ENCODE measurements at regions not wholly inside any gene's neighbourhood (a gene's known extent, or its start where the extent isn't known, plus 50 kb on each side); places are given as distances from the start of the nearest gene placed in this dataset.
A peak's percentile ranks its signal among the peaks of the same experiment; 100 is the strongest.

- Histone ChIP-seq H3K4me3 (no peak overlapping the region), H3K27me3 (replicated peaks; ENCODE audit: insufficient read depth) (no peaks in the 10 kb centered on the region), H3K9me3 (no peaks in the 10 kb centered on the region), H3K4me1 (ENCODE audit: control insufficient read depth in 1 of 2, low read depth in 2 of 2) (peaks cover 0 to 9% of the 10 kb centered on the region in 2 donors), H3K27ac (no peak overlapping the region), H3K36me3 (no peaks in the 10 kb centered on the region)
- ATAC-seq (ENCODE audit: insufficient number of reproducible peaks, low FRiP score, low read depth) (no peak), DNase-seq (ENCODE audit: low spot score) (no peak)
- TF ChIP-seq CTCF (IDR thresholded peaks at IDR 0.05) = no peak
Measured at GRCh38 chr1:229142471-229142870, 128.4 kb upstream of the RAB4A start.

DNA sequence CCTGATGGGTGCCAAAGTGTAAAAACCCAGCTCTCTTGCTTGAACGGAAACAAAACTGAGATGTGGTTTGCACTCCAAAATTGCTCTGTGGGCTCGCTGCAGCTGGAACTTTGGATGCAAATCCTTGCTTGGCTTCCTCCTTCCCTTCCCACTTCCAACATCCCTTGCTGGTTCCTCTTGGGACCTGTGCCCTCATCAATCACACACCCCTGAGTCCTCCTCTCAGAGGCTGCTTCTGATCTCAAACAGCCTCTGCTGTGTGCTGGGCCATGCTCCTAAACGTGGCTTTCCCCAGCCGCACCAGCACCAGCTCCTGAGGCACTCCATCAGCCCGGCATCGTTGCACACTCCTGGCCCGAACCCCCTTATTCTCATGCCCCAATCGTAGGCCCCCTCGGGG lies 124.3 kb upstream of the RAB4A start:
- no peaks in the 10 kb centered on the region for H3K36me3 ChIP-seq
- ATAC-seq (ENCODE audit: insufficient number of reproducible peaks, low FRiP score, low read depth) = no peak
- DNase-seq (ENCODE audit: low spot score) = no peak
- no peak overlapping the region for H3K4me3 ChIP-seq
- H3K9me3 ChIP-seq = no peaks in the 10 kb centered on the region
- H3K27me3 ChIP-seq (replicated peaks; ENCODE audit: insufficient read depth) = no peaks in the 10 kb centered on the region
- no peak for TF ChIP-seq CTCF (IDR thresholded peaks at IDR 0.05)
- H3K4me1 ChIP-seq (ENCODE audit: control insufficient read depth in 1 of 2, low read depth in 2 of 2) = peaks cover 0 to 21% of the 10 kb centered on the region in 2 donors
- H3K27ac ChIP-seq = no peak overlapping the region

GRCh38 chr1:229147072-229147471 lies 123.8 kb upstream of the RAB4A start:
- ATAC-seq (ENCODE audit: insufficient number of reproducible peaks, low FRiP score, low read depth) (no peak), DNase-seq (ENCODE audit: low spot score) (no peak)
- Histone ChIP-seq H3K4me1 (ENCODE audit: control insufficient read depth in 1 of 2, low read depth in 2 of 2) (peaks cover 0 to 21% of the 10 kb centered on the region in 2 donors), H3K36me3 (no peaks in the 10 kb centered on the region), H3K27me3 (replicated peaks; ENCODE audit: insufficient read depth) (no peaks in the 10 kb centered on the region), H3K27ac (no peak overlapping the region), H3K9me3 (no peaks in the 10 kb centered on the region), H3K4me3 (no peak overlapping the region)
- no peak for TF ChIP-seq CTCF (IDR thresholded peaks at IDR 0.05)

DNA sequence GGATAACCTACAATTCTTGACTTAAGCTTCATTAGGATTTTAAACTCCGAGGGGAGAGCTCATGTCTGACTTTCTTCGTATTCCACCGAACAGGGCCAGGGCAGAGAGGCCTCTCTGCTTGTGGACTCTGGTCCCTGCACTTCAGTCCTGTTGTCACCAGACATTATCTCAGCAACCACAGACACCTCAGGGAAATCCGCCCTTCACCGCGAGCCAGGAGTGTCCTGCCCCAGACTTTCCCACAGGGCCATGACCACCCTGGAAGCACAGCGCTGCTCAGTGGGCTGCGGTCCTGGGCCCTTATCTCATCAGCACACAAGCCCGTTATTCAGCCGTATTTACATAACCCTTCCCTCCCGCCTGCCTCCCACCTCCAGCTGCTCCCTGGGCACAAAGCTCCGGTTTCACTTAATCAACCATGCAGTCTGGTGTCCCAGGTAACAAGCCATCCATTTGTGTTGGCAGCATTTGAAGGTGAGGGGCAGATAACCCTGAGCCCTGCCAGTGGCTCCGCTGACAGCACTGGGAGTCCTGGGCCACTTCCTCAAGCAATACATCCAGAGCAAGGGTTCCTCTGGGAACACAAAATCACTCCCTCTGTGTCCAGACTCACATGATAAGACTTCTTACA lies 122.8 kb upstream of the RAB4A start:
- peaks cover 0 to 21% of the 10 kb centered on the region in 2 donors for H3K4me1 ChIP-seq (ENCODE audit: control insufficient read depth in 1 of 2, low read depth in 2 of 2)
- no peaks in the 10 kb centered on the region for H3K9me3 ChIP-seq
- DNase-seq (ENCODE audit: low spot score) (no peak), ATAC-seq (ENCODE audit: insufficient number of reproducible peaks, low FRiP score, low read depth) (no peak)
- H3K27me3 ChIP-seq (replicated peaks; ENCODE audit: insufficient read depth) = no peaks in the 10 kb centered on the region
- no peak overlapping the region for H3K27ac ChIP-seq
- no peak for TF ChIP-seq CTCF (IDR thresholded peaks at IDR 0.05)
- no peaks in the 10 kb centered on the region for H3K36me3 ChIP-seq
- H3K4me3 ChIP-seq = peak overlapping the region; percentile 27

GRCh38 chr1:229148743-229149142 lies 122.2 kb upstream of the RAB4A start:
- no peak for ATAC-seq (ENCODE audit: insufficient number of reproducible peaks, low FRiP score, low read depth)
- no peak overlapping the region for H3K4me3 ChIP-seq
- H3K9me3 ChIP-seq = no peaks in the 10 kb centered on the region
- TF ChIP-seq CTCF (IDR thresholded peaks at IDR 0.05) = no peak
- no peaks in the 10 kb centered on the region for H3K36me3 ChIP-seq
- no peak for DNase-seq (ENCODE audit: low spot score)
- no peaks in the 10 kb centered on the region for H3K27me3 ChIP-seq (replicated peaks; ENCODE audit: insufficient read depth)
- H3K4me1 ChIP-seq (ENCODE audit: control insufficient read depth in 1 of 2, low read depth in 2 of 2) = peaks cover 0 to 21% of the 10 kb centered on the region in 2 donors
- no peak overlapping the region for H3K27ac ChIP-seq

All from thoracic aorta (tissue), 2 donors.